Mucosa of rectum (tissue), 2 donors: ENCODE measurements at regions not wholly inside any gene's neighbourhood (a gene's known extent, or its start where the extent isn't known, plus 50 kb on each side); places are given as distances from the start of the nearest gene placed in this dataset.

ENCODE experiments used
- H3K27ac ChIP-seq, 2 donors: one replicate each; pipeline ENCODE4 v1.7.0; 2013; ENCODE audit warnings: inconsistent platforms in 2 of 2, low read depth in 2 of 2, low read length in 2 of 2
- H3K27me3 ChIP-seq, 2 donors: one replicate each; pipeline ENCODE4 v1.7.0; 2013; ENCODE audit warnings: low read length in 2 of 2; ENCODE audit not compliant: control insufficient read depth in 2 of 2, insufficient read depth in 2 of 2
- H3K36me3 ChIP-seq, 2 donors: one replicate each; pipeline ENCODE4 v1.7.0; 2013; ENCODE audit warnings: low read length in 2 of 2; ENCODE audit not compliant: control insufficient read depth in 2 of 2, insufficient read depth in 2 of 2
- H3K4me1 ChIP-seq, 2 donors: one replicate each; pipeline ENCODE4 v1.7.0; 2013; ENCODE audit warnings: low read length in 2 of 2, mild to moderate bottlenecking in 1 of 2; ENCODE audit not compliant: control insufficient read depth in 2 of 2, insufficient read depth in 2 of 2
- H3K4me3 ChIP-seq, 2 donors: one replicate each; pipeline ENCODE4 v1.7.0; 2013; ENCODE audit warnings: low read length in 2 of 2
- H3K9ac ChIP-seq, 2 donors: one replicate each; pipeline ENCODE4 v1.7.0; 2013; ENCODE audit warnings: low read length in 2 of 2, low read depth in 1 of 2, mild to moderate bottlenecking in 1 of 2
- H3K9me3 ChIP-seq, 2 donors: one replicate each; pipeline ENCODE4 v1.7.0; 2013; ENCODE audit warnings: low read length in 2 of 2; ENCODE audit not compliant: control insufficient read depth in 2 of 2
- donor health status: healthy.
- donor health status: Normal muscosa, but diverticular disease.

GRCh38 chr19:27752530-27753184, 1460.3 kb downstream of the UQCRFS1 start:
- H3K27me3 ChIP-seq: no peaks in the 10 kb centered on the region
- no peak overlapping the region for H3K9ac ChIP-seq
- H3K4me1 ChIP-seq: no peaks in the 10 kb centered on the region
- H3K27ac ChIP-seq: no peak overlapping the region
- no peak overlapping the region for H3K4me3 ChIP-seq
- H3K9me3 ChIP-seq: no peaks in the 10 kb centered on the region
- no peaks in the 10 kb centered on the region for H3K36me3 ChIP-seq

GRCh38 chr19:27751044-27751391, 1461.9 kb downstream of the UQCRFS1 start:
- Histone ChIP-seq H3K27me3 (no peaks in the 10 kb centered on the region), H3K27ac (no peak overlapping the region), H3K4me1 (no peaks in the 10 kb centered on the region), H3K36me3 (no peaks in the 10 kb centered on the region), H3K9ac (no peak overlapping the region), H3K4me3 (no peak overlapping the region), H3K9me3 (no peaks in the 10 kb centered on the region)

- Histone ChIP-seq H3K4me1 (no peaks in the 10 kb centered on the region), H3K27ac (no peak overlapping the region), H3K4me3 (no peak overlapping the region), H3K9ac (no peak overlapping the region), H3K9me3 (no peaks in the 10 kb centered on the region), H3K36me3 (no peaks in the 10 kb centered on the region), H3K27me3 (no peaks in the 10 kb centered on the region)
Measured at GRCh38 chr19:27750391-27751043, 1462.4 kb downstream of the UQCRFS1 start.

- H3K27ac ChIP-seq: no peak overlapping the region
- H3K27me3 ChIP-seq: no peaks in the 10 kb centered on the region
- H3K4me3 ChIP-seq: no peak overlapping the region
- no peaks in the 10 kb centered on the region for H3K36me3 ChIP-seq
- no peaks in the 10 kb centered on the region for H3K4me1 ChIP-seq
- no peak overlapping the region for H3K9ac ChIP-seq
- H3K9me3 ChIP-seq: no peaks in the 10 kb centered on the region
Measured at GRCh38 chr19:27748551-27749152, 1464.3 kb downstream of the UQCRFS1 start.

DNA sequence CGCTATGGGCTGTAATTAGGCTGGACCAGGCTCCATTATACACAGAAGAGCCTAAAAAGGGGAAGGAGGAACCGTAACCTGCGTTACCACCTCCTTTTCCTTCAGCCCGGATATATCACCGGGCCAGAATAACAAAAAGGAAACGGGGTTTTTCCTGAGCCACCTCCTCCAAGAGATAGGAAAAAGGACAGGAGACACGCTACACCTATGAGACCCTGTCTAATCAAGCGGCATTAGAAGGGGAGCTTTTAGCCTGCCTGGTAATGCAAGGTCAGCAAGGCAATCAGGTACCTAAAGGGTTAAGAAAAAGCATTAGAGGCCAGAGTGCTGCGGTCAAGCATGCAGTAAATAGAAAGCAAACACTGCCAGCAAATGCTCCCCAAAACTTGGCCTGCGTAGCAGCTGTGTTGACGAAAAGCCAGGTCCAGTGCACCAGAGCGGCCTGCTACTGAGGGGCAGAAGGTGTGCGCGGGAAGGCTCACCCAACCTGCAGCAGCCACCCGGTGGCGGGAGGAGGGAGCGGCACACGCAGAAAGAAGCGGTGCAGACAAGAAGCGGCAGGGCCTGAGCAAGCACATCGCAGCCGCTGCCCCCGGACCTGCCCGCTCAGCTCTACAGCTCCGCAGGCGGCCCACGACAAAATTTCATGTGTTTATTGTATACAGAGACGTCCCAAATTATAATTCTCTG, 1466.1 kb downstream of the UQCRFS1 start:
- H3K27me3 ChIP-seq: no peaks in the 10 kb centered on the region
- no peak overlapping the region for H3K27ac ChIP-seq
- H3K36me3 ChIP-seq: no peaks in the 10 kb centered on the region
- no peaks in the 10 kb centered on the region for H3K4me1 ChIP-seq
- H3K9me3 ChIP-seq: no peaks in the 10 kb centered on the region
- no peak overlapping the region for H3K9ac ChIP-seq
- peak overlapping the region in 1 of 2 donors; percentile 48 for H3K4me3 ChIP-seq

- H3K36me3 ChIP-seq: no peaks in the 10 kb centered on the region
- H3K27me3 ChIP-seq: no peaks in the 10 kb centered on the region
- no peak overlapping the region for H3K4me3 ChIP-seq
- no peaks in the 10 kb centered on the region for H3K4me1 ChIP-seq
- no peak overlapping the region for H3K9ac ChIP-seq
- H3K27ac ChIP-seq: no peak overlapping the region
- no peaks in the 10 kb centered on the region for H3K9me3 ChIP-seq
Measured at GRCh38 chr19:27745978-27746542, 1466.9 kb downstream of the UQCRFS1 start.

- no peak overlapping the region for H3K4me3 ChIP-seq
- peaks cover 0 to under 1% of the 10 kb centered on the region in 2 donors for H3K9me3 ChIP-seq
- H3K27ac ChIP-seq: no peak overlapping the region
- H3K27me3 ChIP-seq: no peaks in the 10 kb centered on the region
- H3K4me1 ChIP-seq: no peaks in the 10 kb centered on the region
- no peaks in the 10 kb centered on the region for H3K36me3 ChIP-seq
- H3K9ac ChIP-seq: no peak overlapping the region
Measured at GRCh38 chr19:27744926-27745768, 1467.8 kb downstream of the UQCRFS1 start.

GRCh38 chr19:27742041-27742440, 1470.9 kb downstream of the UQCRFS1 start:
- no peak overlapping the region for H3K9ac ChIP-seq
- H3K4me3 ChIP-seq: no peak overlapping the region
- no peaks in the 10 kb centered on the region for H3K27me3 ChIP-seq
- H3K9me3 ChIP-seq: peaks cover 0 to 3% of the 10 kb centered on the region in 2 donors
- H3K36me3 ChIP-seq: no peaks in the 10 kb centered on the region
- H3K27ac ChIP-seq: no peak overlapping the region
- no peaks in the 10 kb centered on the region for H3K4me1 ChIP-seq

DNA sequence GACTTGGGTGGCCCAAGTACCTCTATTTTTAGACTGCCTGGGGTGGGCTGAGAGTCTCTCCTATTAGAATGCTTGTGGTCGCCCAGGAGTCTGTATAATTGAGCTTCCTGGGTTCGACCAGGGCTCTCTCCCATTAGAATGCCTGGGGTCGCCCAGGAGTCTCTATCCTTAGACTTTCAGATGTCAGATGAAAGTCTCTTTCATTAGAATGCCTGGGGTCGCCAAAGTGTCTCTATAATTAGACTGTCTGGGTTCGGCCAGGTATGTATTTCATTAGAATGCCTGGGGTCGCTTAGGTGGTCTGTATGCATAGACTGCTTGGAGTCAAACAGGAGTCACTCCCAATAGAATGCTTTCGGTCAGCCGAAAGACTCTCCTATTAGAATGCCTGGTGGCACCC, 1471.7 kb downstream of the UQCRFS1 start:
- no peak overlapping the region for H3K27ac ChIP-seq
- no peaks in the 10 kb centered on the region for H3K36me3 ChIP-seq
- H3K4me1 ChIP-seq: no peaks in the 10 kb centered on the region
- H3K4me3 ChIP-seq: no peak overlapping the region
- H3K9ac ChIP-seq: no peak overlapping the region
- no peaks in the 10 kb centered on the region for H3K27me3 ChIP-seq
- peaks cover 0 to 3% of the 10 kb centered on the region in 2 donors for H3K9me3 ChIP-seq
